22Rv1 (cell line): ENCODE measurements at regions not wholly inside any gene's neighbourhood (a gene's known extent, or its start where the extent isn't known, plus 50 kb on each side); places are given as distances from the start of the nearest gene placed in this dataset.

Experiments
- H3K27ac ChIP-seq: fragments of 450-650 bp; 2 replicates; pipeline ENCODE4 v1.5.1; 2017
- CTCF ChIP-seq: fragments of 450-650 bp; IDR thresholded peaks from 2 replicates; pipeline ENCODE4 v1.5.1; 2017; ENCODE audit warnings: mild to moderate bottlenecking
- ZFX ChIP-seq: fragments of 450-650 bp; IDR thresholded peaks from 2 replicates; pipeline ENCODE4 v1.6.1; 2017; ENCODE audit warnings: antibody characterized with exemption, borderline replicate concordance

DNA sequence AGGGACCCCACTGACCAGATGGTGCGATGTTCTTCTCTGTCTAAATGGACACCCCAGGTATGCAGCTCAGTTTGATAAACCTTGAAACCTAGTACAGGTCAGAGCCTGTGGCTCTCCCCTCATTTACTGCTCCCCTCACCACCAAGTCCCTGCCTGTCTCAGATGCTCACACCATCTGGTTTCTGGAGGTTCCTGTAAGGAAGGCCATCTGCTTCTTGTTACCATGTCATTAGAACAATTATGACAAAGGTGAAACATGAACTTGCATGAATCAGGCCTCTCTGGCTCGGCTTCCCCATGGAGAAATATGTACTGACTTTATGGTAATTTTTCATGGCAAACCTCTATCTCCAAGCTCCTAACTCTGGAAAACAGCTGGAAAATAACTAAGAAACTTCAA is 965.7 kb downstream of the UQCRFS1 start:
- no peak for TF ChIP-seq ZFX
- TF ChIP-seq CTCF, result no peak
- no peak overlapping the region for H3K27ac ChIP-seq

DNA sequence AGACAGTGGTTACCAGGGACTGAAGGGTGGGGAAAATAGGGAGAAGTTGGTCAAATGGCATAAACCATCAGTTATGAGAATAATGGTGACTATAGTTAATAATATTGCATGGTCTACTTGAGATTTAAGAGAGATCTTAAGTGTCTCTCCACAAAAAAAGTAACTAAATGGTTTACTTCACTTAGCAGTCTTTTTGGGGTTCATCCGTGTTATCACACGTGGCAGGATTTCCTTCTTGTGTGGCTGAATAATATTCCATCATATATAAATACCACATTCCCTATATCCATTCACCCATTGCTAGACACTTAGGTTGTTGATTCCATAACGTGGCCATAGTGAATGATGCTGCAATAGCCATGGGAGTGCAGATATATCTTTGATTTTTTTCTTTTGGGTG is 967.0 kb downstream of the UQCRFS1 start:
- TF ChIP-seq CTCF (no peak), ZFX (no peak)

GRCh38 chr19:28244966-28245365 is 968.0 kb downstream of the UQCRFS1 start:
- no peak for TF ChIP-seq ZFX
- TF ChIP-seq CTCF, result no peak
- no peak overlapping the region for H3K27ac ChIP-seq

More for the DNA sequence above, 967.0 kb downstream of the UQCRFS1 start:
- no peak overlapping the region for H3K27ac ChIP-seq

- TF ChIP-seq CTCF, result peak; percentile 88
- no peak for TF ChIP-seq ZFX
- peak overlapping the region; percentile 48 for H3K27ac ChIP-seq
Measured at GRCh38 chr19:28242317-28242927, 970.5 kb downstream of the UQCRFS1 start.

DNA sequence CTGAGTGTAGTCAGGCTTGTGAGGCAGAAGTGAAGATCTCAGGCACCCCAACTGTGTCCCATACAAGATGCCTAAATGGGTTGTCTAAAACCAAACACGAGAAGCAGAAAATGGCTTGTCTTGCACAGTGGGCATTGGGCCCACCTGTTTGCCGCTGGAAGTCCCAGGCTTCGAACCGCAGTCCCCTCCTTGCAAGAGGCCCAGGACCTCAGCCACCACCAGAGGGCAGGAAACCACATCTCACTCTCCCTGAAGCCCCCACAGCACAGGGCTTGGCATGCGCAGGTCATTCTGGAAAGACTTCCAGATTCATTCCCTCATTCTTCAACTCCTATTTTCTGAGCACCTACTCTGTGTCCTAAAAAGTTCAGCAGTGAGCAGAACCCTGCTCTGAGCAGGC is 973.7 kb downstream of the UQCRFS1 start:
- H3K27ac ChIP-seq, result no peak overlapping the region
- TF ChIP-seq CTCF (peak; percentile 57), ZFX (no peak)

DNA sequence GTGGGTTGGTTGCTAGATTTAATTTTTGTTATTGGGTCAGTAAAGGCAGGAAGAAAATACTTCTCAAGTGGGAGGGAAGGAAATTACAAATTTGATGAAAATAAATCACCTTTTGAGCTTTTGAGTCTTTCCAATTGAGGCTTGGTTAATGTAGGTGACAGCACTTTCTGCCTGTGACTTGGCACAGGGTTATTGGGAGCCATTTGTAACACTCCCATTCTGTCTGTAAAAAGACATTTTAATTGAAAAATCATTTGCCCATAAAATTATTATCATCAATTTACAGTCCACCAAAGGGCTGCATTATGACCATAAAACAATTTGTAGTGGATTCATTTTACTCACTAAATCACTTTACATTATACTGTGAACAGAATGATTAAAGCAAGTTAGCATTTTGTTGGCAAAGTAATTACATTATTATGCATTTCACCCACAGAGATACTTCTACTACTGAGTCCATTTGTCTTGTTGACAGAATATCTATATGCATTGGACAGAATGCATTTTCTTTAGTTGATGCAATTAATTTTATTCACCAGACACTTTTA is 974.6 kb downstream of the UQCRFS1 start:
- 0 out of 2 replicates have a peak overlapping the region, but pooled peaks have one; percentile 12 for H3K27ac ChIP-seq
- TF ChIP-seq CTCF (no peak), ZFX (no peak)

- TF ChIP-seq CTCF (no peak), ZFX (no peak)
- H3K27ac ChIP-seq, result peak overlapping the region; percentile 64; the same call in 1 of the 2 replicates
Measured at GRCh38 chr19:28235606-28236125, 977.3 kb downstream of the UQCRFS1 start.
